GM13977 (cell line): ENCODE measurements at regions not wholly inside any gene's neighbourhood (a gene's known extent, or its start where the extent isn't known, plus 50 kb on each side); places are given as distances from the start of the nearest gene placed in this dataset.

Experiments
- DNase-seq: peaks from one replicate; pipeline ENCODE4 v3.0.0; 2012; ENCODE audit warnings: low spot score
- in situ Hi-C: fragments of 300-500 bp; cut with MboI; formaldehyde crosslinking; loops from one replicate; pipeline ENCODE4 v1.12.0; 2022; ENCODE audit warnings: low sequenced_read_pairs, low pct_unique_long_range_greater_than_20kb, mixed read lengths, inconsistent platforms; ENCODE audit not compliant: unreplicated experiment
- TF ChIP-seq, protein P1 (sequence below): IDR thresholded peaks from 2 replicates; pipeline ENCODE4 v1.5.1; 2012; ENCODE audit warnings: mild to moderate bottlenecking, control low read depth; ENCODE audit not compliant: insufficient read depth; ENCODE audit errors: extremely low read depth, missing control alignments

DNA sequence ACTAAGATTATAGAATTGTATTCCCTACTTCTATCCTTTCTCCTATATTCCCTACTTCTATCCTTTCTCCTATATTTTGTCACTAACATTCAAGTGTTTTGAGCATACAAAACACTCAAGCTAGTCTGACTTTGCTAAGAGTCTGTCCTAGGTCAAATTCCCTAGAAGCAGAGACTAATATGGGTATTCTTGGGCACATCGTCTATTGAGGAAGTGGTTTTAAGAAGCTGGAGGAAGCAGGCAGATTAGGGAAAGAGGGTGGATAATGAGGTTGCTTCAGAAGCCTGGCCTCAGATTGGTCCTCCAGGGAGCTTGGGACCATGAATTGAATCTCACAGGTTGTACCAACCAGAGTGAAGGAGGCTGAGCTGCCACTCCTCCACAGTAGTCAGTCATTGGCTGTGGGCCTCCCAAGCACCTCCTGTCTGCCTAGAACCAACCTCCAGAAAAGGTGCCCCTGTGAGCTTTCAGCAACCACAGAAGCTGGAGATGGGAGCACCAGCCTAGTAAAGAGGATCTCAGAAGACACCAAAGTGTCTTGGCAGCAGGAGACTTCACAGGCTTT is 295.9 kb upstream of the PHF14 start:
- DNase-seq: no peak
- in situ Hi-C loops: no loop called here
- TF ChIP-seq, protein P1, sequence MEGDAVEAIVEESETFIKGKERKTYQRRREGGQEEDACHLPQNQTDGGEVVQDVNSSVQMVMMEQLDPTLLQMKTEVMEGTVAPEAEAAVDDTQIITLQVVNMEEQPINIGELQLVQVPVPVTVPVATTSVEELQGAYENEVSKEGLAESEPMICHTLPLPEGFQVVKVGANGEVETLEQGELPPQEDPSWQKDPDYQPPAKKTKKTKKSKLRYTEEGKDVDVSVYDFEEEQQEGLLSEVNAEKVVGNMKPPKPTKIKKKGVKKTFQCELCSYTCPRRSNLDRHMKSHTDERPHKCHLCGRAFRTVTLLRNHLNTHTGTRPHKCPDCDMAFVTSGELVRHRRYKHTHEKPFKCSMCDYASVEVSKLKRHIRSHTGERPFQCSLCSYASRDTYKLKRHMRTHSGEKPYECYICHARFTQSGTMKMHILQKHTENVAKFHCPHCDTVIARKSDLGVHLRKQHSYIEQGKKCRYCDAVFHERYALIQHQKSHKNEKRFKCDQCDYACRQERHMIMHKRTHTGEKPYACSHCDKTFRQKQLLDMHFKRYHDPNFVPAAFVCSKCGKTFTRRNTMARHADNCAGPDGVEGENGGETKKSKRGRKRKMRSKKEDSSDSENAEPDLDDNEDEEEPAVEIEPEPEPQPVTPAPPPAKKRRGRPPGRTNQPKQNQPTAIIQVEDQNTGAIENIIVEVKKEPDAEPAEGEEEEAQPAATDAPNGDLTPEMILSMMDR: no peak

DNA sequence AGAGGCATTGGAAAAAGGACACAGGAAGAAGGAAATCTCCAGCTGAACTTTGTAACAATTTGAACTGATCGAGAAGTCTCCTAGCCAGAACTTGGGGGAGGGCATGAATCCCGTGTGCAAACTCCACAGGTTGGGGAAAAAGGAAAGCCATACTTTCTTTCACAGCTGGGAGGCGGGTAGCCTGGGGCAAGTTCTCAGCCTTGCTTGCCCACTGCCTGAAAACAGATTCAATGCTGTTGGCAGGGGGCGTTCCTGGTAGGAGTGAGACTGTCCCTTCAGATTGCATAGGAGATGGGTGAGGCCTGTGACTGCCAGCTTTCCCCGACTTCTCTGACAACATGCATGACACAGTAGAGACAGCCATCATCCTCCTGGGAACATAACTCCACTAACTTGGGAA is 289.1 kb upstream of the PHF14 start:
- TF ChIP-seq, protein P1: no peak
- no peak for DNase-seq
- in situ Hi-C loops: no loop called here

DNA sequence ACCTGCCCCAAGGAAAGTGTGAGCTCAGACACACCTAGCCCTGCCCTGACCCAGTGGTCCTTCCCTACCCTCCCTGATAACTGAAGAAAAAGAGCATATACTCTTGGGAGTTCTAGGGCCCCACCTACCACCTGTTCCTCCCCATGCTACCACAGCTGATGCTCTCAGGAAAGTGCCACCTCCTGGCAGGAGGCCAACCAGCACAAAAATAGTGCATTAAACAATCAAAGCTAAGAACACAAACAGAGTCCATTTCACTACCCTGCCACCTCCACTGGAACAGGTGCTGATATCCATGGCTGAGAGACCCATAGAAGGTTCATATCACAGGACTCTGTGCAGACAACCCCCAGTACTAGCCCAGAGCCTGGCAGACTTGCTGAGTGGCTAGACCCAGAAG is 288.6 kb upstream of the PHF14 start:
- DNase-seq: no peak
- in situ Hi-C loops: no loop called here
- TF ChIP-seq, protein P1: no peak

DNA sequence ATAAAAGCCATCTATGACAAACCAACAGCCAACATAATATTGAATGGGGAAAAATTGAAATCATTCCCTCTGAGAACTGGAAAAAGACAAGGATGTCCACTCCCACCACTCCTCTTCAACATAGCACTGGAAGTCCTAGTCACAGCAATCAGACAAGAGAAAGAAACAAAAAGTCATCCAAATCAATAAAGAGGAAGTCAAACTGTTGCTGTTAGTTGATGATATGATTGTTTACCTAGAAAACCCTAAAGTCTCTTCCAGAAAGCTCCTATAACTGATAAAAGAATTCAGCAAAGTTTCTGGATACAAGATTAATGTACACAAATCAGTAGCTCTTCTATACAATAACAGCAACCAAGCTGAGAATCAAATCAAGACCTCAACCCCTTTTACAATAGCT is 285.1 kb upstream of the PHF14 start:
- in situ Hi-C loops: no loop called here
- TF ChIP-seq, protein P1: no peak
- DNase-seq: no peak

DNA sequence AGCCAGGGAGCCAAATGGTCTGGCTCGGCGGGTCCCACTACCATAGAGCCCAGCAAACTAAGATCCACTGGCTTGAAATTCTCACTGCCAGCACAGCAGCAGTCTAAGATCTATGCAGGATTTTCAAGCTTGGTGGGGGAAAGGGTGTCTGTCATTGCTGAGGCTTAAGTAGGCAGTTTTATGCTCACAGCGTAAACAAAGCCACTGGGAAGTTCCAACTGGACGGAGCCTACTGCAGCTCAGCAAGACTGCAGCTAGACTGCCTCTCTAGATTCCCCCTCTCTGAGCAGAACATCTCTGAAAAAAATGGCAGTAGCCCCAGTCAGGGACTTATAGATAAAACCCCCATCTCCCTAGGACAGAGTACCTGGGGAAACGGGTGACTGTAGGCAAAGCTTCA is 277.6 kb upstream of the PHF14 start:
- in situ Hi-C loops: no loop called here
- no peak for DNase-seq
- TF ChIP-seq, protein P1: no peak

DNA sequence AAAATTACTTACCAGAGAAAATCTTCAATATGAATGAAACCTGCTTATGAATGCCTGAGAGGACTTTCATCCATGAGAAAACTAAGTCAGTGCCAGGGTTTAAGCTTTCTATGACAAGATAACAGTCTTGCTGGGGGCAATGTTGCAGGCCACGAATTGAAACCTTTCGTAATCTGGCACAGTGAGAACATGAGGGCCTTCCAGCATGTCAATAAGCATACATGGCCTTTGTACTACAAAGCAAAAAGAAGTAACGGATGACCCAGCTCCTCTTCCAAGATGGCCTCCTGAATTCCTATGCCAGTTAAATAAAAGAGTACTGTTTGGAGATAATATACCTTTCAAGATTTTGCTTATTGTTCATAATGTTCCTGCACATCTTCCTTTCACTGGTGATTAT is 270.6 kb upstream of the PHF14 start:
- in situ Hi-C loops: no loop called here
- TF ChIP-seq, protein P1: no peak
- no peak for DNase-seq

DNA sequence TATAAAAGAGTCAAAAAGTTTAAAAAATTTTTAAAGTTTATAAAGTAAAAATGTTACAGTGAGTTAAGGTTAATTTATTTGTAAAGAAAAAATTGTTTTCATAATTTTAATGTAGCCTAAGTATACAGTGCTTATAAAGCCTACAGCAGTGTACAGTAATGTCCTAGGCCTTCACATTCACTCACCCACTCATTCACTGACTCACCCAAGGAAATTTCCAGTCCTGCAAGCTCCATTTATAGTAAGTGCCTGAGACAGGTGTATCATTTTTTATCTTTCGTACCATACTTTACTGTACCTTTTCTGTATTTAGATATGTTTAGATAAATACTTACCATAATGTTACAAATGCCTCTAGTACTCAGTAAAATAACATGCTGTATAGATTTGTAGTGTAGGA is 269.7 kb upstream of the PHF14 start:
- TF ChIP-seq, protein P1: no peak
- in situ Hi-C loops: no loop called here
- DNase-seq: no peak
